Stimulated activated CD4-positive, alpha-beta T cell treated with anti-CD3 and anti-CD28 coated beads, TNF-alpha, amount 100 ng/mL, for 24 hours (primary cell): ENCODE measurements at regions not wholly inside any gene's neighbourhood (a gene's known extent, or its start where the extent isn't known, plus 50 kb on each side); places are given as distances from the start of the nearest gene placed in this dataset.
A peak's percentile ranks its signal among the peaks of the same experiment; 100 is the strongest.
"Not testable (repeated sequence)": the region's sequence is repeated elsewhere in the genome, so short reads cannot be mapped to it uniquely, and the experiment has no call there.

ENCODE experiments used
- DNase-seq, 3 experiments: peaks; one replicate each; pipeline ENCODE4 v3.0.0-alpha.2; 2020; ENCODE audit warnings: low read depth in 3 of 3

DNA sequence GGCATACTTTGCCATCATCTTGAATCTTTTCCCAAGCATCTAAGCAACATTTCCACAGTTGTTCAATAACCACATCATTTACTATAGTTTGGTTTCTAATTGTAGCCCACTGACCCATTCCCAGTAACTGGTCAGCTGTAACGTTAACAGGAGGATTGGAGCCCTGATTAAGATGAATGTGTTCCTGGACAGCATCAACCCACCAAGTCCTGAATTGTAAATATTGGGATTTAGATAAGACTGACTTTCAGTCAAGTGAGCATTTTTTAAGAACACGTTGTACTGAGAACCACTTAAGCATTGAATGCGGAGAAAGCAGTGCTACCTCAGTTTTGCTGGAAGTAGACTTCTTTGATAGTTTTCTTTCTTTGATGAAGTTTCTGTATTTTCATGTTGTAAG is 53.3 kb upstream of the ARL4D start:
- not testable (repeated sequence) for DNase-seq

DNA sequence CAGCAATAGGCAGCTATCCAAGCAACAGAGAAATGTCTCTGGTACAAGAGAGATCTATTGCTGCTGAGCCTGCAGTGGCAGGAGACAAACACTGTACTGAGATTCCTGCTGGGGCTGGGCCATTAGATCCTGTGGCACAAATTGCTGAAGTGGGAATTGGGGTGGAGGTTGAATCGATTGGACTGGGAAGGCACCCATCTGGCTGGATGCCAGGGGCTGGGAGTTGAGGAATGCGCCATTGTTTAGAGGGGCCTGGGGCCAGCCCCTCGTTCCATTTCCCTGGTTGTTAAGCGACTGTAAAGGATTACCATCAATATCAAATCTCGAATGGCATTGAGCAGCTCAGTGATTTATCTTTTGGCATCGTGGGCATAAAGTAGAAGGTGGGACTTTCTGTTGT is 54.1 kb upstream of the ARL4D start:
- no peak for DNase-seq

- no peak for DNase-seq
Observed at GRCh38 chr17:43342589-43342890, 56.3 kb upstream of the ARL4D start.

- no peak for DNase-seq
Observed at GRCh38 chr17:43341715-43342588, 56.8 kb upstream of the ARL4D start.

DNA sequence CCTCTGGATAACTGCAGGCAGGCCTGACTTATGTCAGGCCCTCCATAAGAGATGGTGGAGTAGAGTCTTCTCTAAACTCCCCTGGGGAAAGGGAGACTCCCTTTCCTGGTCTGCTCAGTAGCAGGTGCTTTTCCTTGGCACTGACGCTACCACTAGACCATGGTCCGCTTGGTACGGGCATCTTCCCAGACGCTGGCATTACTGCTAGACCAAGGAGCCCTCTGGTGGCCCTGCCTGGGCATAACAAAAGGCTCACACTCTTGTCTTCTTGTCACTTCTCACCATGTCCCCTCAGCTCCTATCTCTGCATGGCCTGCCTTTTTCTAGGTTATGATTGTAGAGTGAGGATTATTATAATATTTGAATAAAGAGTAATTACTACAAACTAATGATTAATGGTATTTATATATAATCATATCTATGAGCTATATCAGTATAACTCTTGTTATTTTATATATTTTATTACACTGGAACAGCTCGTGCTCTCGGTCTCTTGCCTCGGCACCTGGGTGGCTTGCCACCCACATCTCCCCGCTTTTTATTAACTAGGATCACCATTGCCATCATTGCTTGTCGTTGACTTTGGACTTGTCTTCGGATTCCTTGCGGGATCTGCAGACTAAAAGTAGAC is 59.8 kb upstream of the ARL4D start:
- DNase-seq: peak in 1 of 3 experiments; percentile 62

DNA sequence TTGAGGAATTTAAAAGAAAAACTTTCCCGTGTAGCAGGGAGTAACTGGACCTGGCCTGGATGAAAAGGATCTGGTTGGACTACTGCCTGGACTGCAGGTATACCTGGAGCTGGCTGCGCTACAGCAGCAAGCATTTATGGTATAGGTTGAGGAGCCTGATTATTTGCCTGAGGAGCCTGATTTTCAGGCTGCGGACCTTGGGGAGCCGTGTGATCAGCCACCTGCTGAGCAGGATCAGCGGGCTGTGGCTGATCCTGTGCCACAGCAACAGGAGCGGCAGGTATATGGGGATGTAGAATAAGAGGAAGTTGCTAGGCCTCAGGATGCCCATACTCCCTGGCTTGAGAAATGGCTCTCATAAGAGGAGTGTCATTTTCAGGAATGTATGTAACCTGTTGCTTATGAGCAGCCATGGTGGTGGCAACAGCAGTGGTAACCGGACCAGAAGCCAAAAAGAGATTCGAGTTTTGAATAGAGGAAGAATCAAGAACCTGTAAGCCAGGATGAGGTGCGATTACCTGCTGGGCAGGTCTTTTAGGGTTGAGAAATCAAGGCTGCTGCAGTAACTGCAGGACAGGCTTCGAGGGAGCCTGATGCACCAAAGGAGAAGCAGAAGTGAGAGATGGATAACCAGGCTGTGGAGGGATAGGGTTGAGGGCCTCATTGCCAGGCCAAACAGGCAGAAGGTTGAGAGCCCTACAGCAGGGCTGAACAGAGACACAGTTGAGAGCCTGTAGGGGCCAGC is 60.9 kb upstream of the ARL4D start:
- DNase-seq: no peak

GRCh38 chr17:43334738-43335402 is 63.9 kb upstream of the ARL4D start:
- DNase-seq: no peak

DNA sequence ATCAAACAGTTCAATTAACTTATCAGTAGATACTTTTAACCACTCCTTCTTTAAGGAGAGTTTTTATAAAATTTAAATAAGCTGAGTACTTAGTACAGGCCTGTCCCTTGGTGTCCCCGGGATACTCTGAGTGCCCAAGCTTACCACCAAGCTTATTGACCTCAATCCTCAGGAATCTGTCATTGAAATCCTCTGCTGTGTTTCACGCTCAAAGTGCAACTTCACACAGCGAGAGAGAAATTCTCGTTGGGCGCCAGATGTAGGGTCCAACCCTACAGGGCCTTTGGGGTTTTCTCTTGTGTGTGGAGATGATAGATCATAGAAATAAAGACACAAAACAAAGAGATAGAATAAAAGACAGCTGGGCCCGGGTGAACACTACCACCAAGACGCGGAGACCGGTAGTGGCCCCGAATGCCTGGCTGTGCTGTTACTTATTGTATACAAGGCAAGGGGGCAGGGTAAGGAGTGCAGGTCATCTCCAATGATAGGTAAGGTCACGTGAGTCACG is 65.3 kb upstream of the ARL4D start:
- no peak for DNase-seq

DNA sequence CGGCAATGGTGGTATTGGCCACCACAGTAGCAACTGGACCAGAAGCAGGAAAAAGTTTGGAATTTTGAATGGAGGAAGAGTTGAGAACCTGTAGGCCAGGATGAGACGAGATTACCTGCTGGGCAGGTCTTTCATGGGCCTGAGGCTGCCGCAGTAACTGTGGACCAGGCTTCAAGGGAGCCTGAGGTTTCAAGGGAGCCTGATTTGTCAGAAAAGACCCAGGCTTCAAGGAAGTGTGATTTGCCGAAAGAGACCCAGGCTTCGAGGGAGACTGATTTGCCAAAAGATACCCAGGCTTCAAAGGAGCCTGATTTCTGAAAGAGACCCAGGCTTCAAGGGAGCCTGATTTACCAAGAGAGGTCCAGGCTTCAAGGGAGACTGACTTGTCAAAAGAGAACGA is 66.6 kb upstream of the ARL4D start:
- DNase-seq: no peak

DNA sequence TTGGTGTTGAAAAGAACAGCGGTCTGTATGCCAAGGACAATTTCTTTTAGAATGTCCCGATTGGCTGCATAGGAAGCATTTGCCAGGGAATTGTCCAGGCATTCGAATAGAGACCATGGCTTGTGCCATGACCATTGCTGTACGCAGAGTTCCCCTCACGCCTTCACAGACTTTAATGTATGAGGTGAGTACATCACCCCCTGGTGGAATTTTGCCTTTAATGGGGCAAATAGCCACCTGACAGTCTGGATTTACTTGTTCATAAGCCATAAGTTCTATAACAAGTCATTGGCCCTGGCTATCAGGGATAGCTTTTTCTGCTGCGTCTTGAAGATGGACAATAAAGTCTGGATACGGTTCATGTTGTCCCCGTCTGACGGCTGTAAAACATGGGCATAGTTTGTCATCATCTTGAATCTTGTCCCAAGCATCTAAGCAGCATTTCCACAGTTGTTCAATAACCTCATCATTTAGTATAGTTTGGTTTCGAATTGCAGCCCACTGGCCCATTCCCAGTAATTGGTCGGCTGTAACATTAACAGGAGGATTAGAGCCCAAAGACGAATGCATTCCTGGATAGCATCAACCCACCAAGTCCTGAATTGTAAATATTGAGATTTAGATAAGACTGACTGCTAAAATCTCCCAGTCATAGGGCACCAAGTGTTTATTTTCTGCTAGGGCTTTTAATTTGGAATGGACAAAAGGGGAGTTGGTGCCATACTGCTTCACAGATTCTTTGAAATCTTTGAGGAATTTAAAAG is 67.7 kb upstream of the ARL4D start:
- DNase-seq: no peak

GRCh38 chr17:43329183-43329582 is 69.6 kb upstream of the ARL4D start:
- DNase-seq: no peak

DNA sequence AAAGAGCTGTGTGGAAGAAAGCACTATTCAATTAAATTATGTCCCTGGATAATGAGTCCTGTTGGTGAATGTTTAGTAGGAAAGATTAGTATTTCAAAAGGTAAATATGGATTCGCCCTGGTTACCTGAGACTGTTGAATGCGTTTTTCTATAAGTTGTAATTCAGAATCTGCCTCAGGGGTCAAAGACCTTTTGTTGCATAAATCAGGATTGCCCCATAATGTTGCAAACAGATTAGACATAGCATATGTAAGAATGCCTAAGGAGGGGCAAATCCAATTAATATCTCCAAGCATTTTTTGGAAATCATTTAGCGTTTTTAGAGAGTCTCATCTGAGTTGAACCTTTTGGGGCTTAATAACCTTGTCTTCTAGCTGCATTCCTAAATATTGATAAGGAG is 70.1 kb upstream of the ARL4D start:
- DNase-seq: no peak

DNA sequence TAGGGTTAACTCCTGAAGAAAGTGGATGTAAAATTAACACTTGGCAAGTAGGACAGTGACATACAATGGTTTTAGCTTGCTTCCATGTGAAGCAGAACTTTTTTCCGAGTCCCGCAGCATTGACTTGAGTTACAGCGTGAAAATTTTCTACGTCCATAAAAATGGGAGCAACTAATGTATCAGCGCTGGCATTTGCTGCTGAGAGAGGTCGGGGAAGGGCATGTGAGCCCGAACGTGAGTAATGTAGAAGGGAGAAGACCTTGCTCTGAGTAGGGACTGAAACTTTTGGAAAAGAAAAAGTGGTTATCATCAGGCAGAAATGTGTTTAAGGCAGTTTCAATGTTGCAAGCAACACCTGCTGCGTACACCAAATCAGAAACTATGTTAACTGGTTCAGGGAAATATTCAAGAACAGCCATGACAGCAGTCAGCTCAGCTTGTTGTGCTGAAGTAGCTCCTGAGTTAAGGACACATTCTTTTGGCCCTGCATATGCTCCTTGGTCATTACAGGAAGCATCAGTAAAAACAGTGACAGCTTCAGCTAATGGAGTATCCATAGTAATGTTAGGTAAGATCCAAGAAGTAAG is 70.9 kb upstream of the ARL4D start:
- DNase-seq: no peak

DNA sequence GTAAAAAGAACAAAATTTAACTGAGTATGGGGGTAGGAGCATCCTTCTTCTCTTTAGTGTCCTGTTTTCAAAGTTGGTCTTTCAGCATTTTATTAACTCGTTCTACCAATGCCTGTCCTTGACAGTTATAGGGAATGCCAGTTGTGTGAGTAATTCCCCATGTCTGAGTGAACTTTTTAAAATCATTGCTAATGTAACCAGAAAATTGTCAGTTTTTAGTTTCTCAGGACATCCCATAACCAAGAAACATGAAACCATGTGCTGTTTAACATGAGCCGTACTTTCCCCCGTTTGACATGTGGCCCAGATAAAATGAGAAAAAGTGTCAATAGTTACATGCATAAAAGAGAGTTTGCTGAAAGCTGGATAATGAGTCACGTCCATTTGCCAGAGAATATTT is 71.4 kb upstream of the ARL4D start:
- no peak for DNase-seq

GRCh38 chr17:43326490-43327275 is 72.1 kb upstream of the ARL4D start:
- no peak for DNase-seq

- no peak for DNase-seq
Observed at GRCh38 chr17:43324205-43324893, 74.4 kb upstream of the ARL4D start.

DNA sequence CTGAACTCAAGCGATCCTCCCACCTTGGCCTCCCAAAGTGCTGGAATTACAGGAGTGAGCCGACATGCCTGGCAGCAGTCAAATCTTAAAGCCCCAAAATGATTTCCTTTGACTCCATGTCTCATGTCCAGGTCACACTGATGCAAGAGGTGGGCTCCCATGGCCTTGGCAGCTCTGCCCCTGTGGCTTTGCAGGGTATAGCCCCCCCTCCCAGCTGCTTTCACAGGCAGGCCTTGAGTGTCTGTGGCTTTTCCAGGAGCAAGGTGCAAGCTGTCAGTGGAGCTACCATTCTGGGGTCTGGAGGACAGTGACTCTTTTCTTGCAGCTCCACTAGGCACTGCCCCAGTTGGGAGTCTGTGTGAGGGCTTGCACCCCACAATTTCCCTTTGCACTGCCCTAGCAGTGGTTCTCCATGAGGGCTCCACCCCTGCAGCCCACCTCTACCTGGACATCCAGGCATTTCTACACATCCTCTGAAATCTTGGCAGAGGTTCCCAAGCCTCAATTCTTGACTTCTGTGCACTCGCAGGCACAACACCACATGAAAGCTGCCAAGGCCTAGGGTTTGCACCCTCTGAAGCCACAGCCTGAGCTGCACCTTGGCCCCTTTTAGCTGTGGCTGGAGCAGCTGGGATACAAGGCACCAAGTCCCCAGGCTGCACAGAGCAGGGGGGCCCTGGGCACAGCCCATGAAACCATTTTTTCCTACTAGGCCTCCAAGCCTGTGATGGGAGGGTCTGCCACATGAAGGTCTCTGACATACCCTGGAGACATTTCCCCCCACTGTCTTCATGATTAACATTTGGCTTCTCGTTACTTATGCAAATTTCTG is 79.3 kb upstream of the ARL4D start:
- no peak for DNase-seq

GRCh38 chr17:43316522-43317142 is 82.2 kb upstream of the ARL4D start:
- DNase-seq: no peak
